ENCODE measurements at regions not wholly inside any gene's neighbourhood (a gene's known extent, or its start where the extent isn't known, plus 50 kb on each side); places are given as distances from the start of the nearest gene placed in this dataset.

DNA sequence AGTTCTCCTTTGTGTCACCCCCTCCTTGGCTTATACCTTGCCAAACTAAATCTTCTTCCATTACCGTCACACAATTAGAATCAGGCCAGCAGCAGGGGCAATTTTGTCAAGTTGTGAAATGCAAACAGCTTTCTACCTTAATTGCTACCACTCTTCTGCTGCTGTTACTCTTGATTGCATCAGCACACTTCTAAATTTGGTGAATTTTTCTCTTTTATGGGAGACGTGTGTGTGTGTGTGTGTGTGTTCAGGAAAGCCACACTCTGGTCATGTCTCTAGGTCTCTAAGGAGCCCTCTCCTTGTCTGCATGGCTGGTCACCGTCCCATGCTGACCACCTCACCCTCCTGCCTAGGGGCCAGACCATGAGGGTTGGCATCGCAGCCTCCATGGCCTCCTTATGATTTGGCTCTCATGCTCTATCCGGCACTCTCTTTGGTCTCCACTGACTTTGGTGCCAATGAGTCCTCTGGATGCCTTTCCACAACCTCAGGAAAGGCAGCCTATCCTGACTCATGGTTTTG lies 87.7 kb downstream of the GATA6 start:
- no peaks in the 10 kb centered on the region for H3K4me1 ChIP-seq
- no peaks in the 10 kb centered on the region for H3K9me3 ChIP-seq
- DNase-seq (ENCODE audit: low spot score in 2 of 2): no peak
- no peaks in the 10 kb centered on the region for H3K36me3 ChIP-seq
- no peak overlapping the region for H3K4me3 ChIP-seq
- H3K27me3 ChIP-seq: no peaks in the 10 kb centered on the region
- no peak overlapping the region for H3K27ac ChIP-seq
- intact Hi-C loops (cut with DNase I): no loop called here
- TF ChIP-seq, protein P1, sequence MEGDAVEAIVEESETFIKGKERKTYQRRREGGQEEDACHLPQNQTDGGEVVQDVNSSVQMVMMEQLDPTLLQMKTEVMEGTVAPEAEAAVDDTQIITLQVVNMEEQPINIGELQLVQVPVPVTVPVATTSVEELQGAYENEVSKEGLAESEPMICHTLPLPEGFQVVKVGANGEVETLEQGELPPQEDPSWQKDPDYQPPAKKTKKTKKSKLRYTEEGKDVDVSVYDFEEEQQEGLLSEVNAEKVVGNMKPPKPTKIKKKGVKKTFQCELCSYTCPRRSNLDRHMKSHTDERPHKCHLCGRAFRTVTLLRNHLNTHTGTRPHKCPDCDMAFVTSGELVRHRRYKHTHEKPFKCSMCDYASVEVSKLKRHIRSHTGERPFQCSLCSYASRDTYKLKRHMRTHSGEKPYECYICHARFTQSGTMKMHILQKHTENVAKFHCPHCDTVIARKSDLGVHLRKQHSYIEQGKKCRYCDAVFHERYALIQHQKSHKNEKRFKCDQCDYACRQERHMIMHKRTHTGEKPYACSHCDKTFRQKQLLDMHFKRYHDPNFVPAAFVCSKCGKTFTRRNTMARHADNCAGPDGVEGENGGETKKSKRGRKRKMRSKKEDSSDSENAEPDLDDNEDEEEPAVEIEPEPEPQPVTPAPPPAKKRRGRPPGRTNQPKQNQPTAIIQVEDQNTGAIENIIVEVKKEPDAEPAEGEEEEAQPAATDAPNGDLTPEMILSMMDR (IDR thresholded peaks at IDR 0.05): no peak

DNA sequence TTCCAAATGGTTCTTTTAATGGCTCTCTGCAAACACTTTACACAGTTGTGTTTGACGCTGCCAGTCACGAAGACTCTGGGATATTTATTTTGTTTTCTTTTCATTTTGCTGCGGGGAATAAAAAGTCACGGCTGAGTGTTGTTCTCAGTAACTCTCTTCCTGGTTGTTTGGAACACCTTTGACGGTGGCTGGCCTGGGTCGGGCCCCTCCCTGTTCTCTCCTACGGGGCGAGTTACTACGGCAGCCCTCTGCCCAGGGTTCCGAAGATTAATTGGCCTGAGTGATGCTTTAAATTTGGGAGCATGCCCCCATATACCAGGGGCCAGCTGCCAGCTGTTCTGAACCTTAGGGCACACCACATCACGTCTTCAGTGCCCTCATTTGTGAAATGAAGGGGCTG lies 84.7 kb downstream of the GATA6 start:
- intact Hi-C loops (cut with DNase I): no loop called here
- TF ChIP-seq, protein P1 (IDR thresholded peaks at IDR 0.05): no peak
- Histone ChIP-seq H3K27me3 (no peaks in the 10 kb centered on the region), H3K36me3 (no peaks in the 10 kb centered on the region), H3K4me1 (no peaks in the 10 kb centered on the region), H3K9me3 (no peaks in the 10 kb centered on the region), H3K4me3 (no peak overlapping the region), H3K27ac (no peak overlapping the region)
- no peak for DNase-seq (ENCODE audit: low spot score in 2 of 2)

DNA sequence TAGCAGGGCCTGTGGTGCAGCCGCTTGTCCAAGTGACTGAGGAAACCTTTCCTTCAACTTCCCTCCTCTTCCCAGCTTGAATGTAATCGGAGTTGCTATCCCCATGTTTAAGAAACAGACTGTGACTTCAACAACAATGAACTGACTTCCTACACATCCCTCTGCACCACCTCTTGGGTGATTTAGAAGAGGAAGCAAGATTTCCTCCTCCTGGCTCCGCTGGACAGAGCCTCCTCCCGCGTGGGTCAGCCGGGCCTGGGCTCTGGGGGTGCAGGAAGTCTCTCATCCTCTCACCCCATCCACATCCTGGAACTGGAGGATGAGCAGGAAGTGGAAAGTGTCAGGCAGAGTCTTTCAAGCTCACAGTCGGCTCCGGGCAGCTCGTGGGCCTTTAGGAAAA lies 84.3 kb downstream of the GATA6 start:
- no peaks in the 10 kb centered on the region for H3K9me3 ChIP-seq
- no peak overlapping the region for H3K27ac ChIP-seq
- TF ChIP-seq, protein P1 (IDR thresholded peaks at IDR 0.05): no peak
- no peaks in the 10 kb centered on the region for H3K27me3 ChIP-seq
- no peak for DNase-seq (ENCODE audit: low spot score in 2 of 2)
- H3K36me3 ChIP-seq: no peaks in the 10 kb centered on the region
- no peak overlapping the region for H3K4me3 ChIP-seq
- no peaks in the 10 kb centered on the region for H3K4me1 ChIP-seq
- intact Hi-C loops (cut with DNase I): no loop called here

DNA sequence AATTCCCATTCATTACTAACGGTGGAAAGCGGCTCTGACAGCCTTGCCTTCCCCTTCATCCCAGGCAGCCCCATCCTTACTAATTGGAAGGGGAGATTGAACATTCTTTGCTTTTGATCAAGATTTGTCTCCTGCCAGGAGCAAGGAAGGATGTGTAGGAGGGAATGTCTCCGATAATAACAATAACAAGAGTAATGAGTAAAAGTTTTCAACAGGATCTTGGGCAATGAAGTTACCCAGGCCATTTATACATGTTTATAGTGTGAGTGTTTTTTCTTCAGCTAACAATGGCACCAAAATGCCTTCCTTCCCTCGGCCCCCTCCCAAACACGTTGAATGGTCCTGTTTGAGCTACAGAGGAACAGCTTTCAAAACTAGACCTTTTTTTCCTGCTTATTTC lies 83.8 kb downstream of the GATA6 start:
- no peaks in the 10 kb centered on the region for H3K27me3 ChIP-seq
- TF ChIP-seq, protein P1 (IDR thresholded peaks at IDR 0.05): no peak
- intact Hi-C loops (cut with DNase I): no loop called here

More for the DNA sequence above, 83.8 kb downstream of the GATA6 start:
- Histone ChIP-seq H3K9me3 (no peaks in the 10 kb centered on the region), H3K4me3 (no peak overlapping the region), H3K4me1 (no peaks in the 10 kb centered on the region), H3K27ac (no peak overlapping the region), H3K36me3 (no peaks in the 10 kb centered on the region)
- no peak for DNase-seq (ENCODE audit: low spot score in 2 of 2)

Measured in ascending aorta (tissue), 2 donors.